HCT116 (cell line): ENCODE measurements at regions not wholly inside any gene's neighbourhood (a gene's known extent, or its start where the extent isn't known, plus 50 kb on each side); places are given as distances from the start of the nearest gene placed in this dataset.

Experiments used
- CEBPB ChIP-seq: IDR thresholded peaks from 2 replicates; pipeline ENCODE4 v1.6.1; 2012; ENCODE audit warnings: low read depth
- CTCF ChIP-seq, 3 experiments: fragments of 200-600 bp in 1 of 3; sonication (generic) in 1 of 3; IDR thresholded peaks in 2 of 3; conservative IDR thresholded peaks in 1 of 3; 2 replicates each; pipeline ENCODE4 v1.5.1; 2012 to 2017; ENCODE audit warnings: low read depth in 2 of 3, low read length in 2 of 3, antibody characterized with exemption in 1 of 3, borderline replicate concordance in 1 of 3, control low read depth in 1 of 3, mild to moderate bottlenecking in 1 of 3, mixed read lengths in 1 of 3, mixed run types in 1 of 3, moderate library complexity in 1 of 3; ENCODE audit not compliant: insufficient read depth in 1 of 3
- EZH2 ChIP-seq: fragments of 200-600 bp; sonication (generic); IDR thresholded peaks from 2 replicates; pipeline ENCODE4 v1.6.1; 2017; ENCODE audit warnings: antibody characterized with exemption, mixed run types
- MAX ChIP-seq: IDR thresholded peaks from 2 replicates; pipeline ENCODE4 v1.6.1; 2012
- POLR2A ChIP-seq: IDR thresholded peaks from 2 replicates; pipeline ENCODE4 v1.7.0; 2011; ENCODE audit warnings: borderline replicate concordance; ENCODE audit not compliant: insufficient read depth, insufficient read length; ENCODE audit errors: extremely low read depth
- POLR2AphosphoS5 ChIP-seq: IDR thresholded peaks from 2 replicates; pipeline ENCODE4 v1.6.1; 2011; ENCODE audit warnings: mild to moderate bottlenecking, low read depth, low read length, moderate library complexity
- SIN3A ChIP-seq: IDR thresholded peaks from 2 replicates; pipeline ENCODE4 v1.6.1; 2012; ENCODE audit warnings: low read depth
- SP1 ChIP-seq: IDR thresholded peaks from 2 replicates; pipeline ENCODE4 v1.6.1; 2012; ENCODE audit warnings: low read depth
- YY1 ChIP-seq: IDR thresholded peaks from 2 replicates; pipeline ENCODE4 v1.6.1; 2011; ENCODE audit warnings: low read length, low read depth, moderate library complexity, mild to moderate bottlenecking; ENCODE audit not compliant: insufficient replicate concordance; ENCODE audit errors: extremely low read depth
- ZBTB33 ChIP-seq: IDR thresholded peaks from 2 replicates; pipeline ENCODE4 v1.6.1; 2011; ENCODE audit warnings: mild to moderate bottlenecking, low read length, moderate library complexity; ENCODE audit not compliant: insufficient replicate concordance; ENCODE audit errors: extremely low read depth

GRCh38 chr2:74760875-74761630, 72.9 kb upstream of the HK2 start:
- TF ChIP-seq MAX (no peak), CTCF (IDR thresholded peaks at IDR 0.05 in 2 of 3, conservative IDR thresholded peaks at IDR 0.05 in 1 of 3; ENCODE audit: borderline replicate concordance in 1 of 3, insufficient read depth in 1 of 3, low read depth in 2 of 3, low read length in 2 of 3) (no peak), EZH2 (no peak), SP1 (no peak), POLR2AphosphoS5 (no peak), CEBPB (no peak), SIN3A (no peak), POLR2A (no peak), ZBTB33 (no peak), YY1 (no peak)
